ENCODE measurements at regions not wholly inside any gene's neighbourhood (a gene's known extent, or its start where the extent isn't known, plus 50 kb on each side); places are given as distances from the start of the nearest gene placed in this dataset.

DNA sequence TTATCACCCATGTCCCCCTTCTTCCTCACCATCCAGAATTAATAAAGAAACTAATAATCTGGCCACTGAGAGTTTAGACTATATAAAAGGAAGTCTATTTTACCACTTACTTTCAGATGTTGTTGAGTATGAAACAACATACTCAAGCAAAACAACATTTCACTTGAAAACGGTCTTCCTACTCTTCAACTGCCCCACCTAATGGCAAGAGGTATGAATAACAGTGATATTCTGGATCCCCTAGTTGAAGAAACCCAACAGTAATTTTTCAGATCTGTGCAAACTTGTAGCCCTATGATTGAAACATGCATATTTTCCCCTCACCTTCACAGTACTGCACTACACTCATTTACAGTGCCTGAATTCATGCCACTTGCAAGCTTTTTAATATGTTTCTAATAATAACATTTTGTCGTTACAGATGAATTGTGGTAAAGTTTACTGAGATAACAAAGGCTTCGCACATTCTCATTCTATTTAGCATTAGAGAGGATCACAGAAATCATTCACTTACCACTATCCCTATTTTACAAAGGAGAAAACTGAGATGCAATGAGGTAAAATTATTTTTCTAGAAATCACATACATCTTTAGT is 267.9 kb upstream of the PDE4D start:
- Histone ChIP-seq H3K4me1 (ENCODE audit: control insufficient read depth, insufficient read depth, low read length) (no peaks in the 10 kb centered on the region), H3K27ac (ENCODE audit: low read length) (no peak overlapping the region), H3K4me3 (ENCODE audit: low read length in 2 of 2) (no peak overlapping the region), H3K27me3 (ENCODE audit: control insufficient read depth in 1 of 2, insufficient read depth in 2 of 2, low read length in 2 of 2) (no peaks in the 10 kb centered on the region), H3K9me3 (ENCODE audit: control insufficient read depth in 2 of 2, low read length in 2 of 2) (no peaks in the 10 kb centered on the region), H3K9ac (ENCODE audit: low read length in 2 of 2) (no peak overlapping the region), H3K36me3 (ENCODE audit: control insufficient read depth in 2 of 2, insufficient read depth in 2 of 2, low read length in 2 of 2) (no peaks in the 10 kb centered on the region)

DNA sequence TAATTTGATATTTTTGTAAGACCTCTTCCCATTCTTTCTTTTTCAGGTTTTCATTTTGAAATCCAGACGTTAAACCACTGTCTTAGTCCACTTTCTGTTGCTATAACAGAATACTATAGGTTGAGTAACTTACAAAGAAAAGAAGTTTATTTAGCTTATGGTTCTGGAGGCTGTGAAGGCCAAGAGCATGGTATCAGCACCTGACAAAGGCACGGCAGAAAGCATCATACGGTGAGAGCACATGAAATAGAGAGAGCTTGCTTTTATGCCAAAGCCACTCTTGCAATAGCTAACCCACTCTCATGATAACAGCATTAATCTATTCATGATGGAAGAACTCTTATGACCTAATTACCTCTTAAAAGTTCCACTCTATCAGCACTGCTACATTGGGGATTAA is 255.6 kb upstream of the PDE4D start:
- H3K4me1 ChIP-seq (ENCODE audit: control insufficient read depth, insufficient read depth, low read length), result no peaks in the 10 kb centered on the region
- H3K27me3 ChIP-seq (ENCODE audit: control insufficient read depth in 1 of 2, insufficient read depth in 2 of 2, low read length in 2 of 2), result no peaks in the 10 kb centered on the region
- no peak overlapping the region for H3K9ac ChIP-seq (ENCODE audit: low read length in 2 of 2)
- H3K27ac ChIP-seq (ENCODE audit: low read length), result no peak overlapping the region
- H3K36me3 ChIP-seq (ENCODE audit: control insufficient read depth in 2 of 2, insufficient read depth in 2 of 2, low read length in 2 of 2), result peaks cover 0 to 3% of the 10 kb centered on the region in 2 donors
- no peak overlapping the region for H3K4me3 ChIP-seq (ENCODE audit: low read length in 2 of 2)
- H3K9me3 ChIP-seq (ENCODE audit: control insufficient read depth in 2 of 2, low read length in 2 of 2), result no peaks in the 10 kb centered on the region

GRCh38 chr5:60148366-60148765 is 254.8 kb upstream of the PDE4D start:
- Histone ChIP-seq H3K27me3 (ENCODE audit: control insufficient read depth in 1 of 2, insufficient read depth in 2 of 2, low read length in 2 of 2) (no peaks in the 10 kb centered on the region), H3K27ac (ENCODE audit: low read length) (no peak overlapping the region), H3K4me1 (ENCODE audit: control insufficient read depth, insufficient read depth, low read length) (no peaks in the 10 kb centered on the region), H3K36me3 (ENCODE audit: control insufficient read depth in 2 of 2, insufficient read depth in 2 of 2, low read length in 2 of 2) (peaks cover 0 to 3% of the 10 kb centered on the region in 2 donors), H3K4me3 (ENCODE audit: low read length in 2 of 2) (no peak overlapping the region), H3K9ac (ENCODE audit: low read length in 2 of 2) (no peak overlapping the region), H3K9me3 (ENCODE audit: control insufficient read depth in 2 of 2, low read length in 2 of 2) (no peaks in the 10 kb centered on the region)

GRCh38 chr5:60147791-60148190 is 254.3 kb upstream of the PDE4D start:
- no peaks in the 10 kb centered on the region for H3K27me3 ChIP-seq (ENCODE audit: control insufficient read depth in 1 of 2, insufficient read depth in 2 of 2, low read length in 2 of 2)
- no peaks in the 10 kb centered on the region for H3K9me3 ChIP-seq (ENCODE audit: control insufficient read depth in 2 of 2, low read length in 2 of 2)
- H3K36me3 ChIP-seq (ENCODE audit: control insufficient read depth in 2 of 2, insufficient read depth in 2 of 2, low read length in 2 of 2), result peaks cover 0 to 3% of the 10 kb centered on the region in 2 donors
- no peak overlapping the region for H3K27ac ChIP-seq (ENCODE audit: low read length)
- no peaks in the 10 kb centered on the region for H3K4me1 ChIP-seq (ENCODE audit: control insufficient read depth, insufficient read depth, low read length)
- H3K9ac ChIP-seq (ENCODE audit: low read length in 2 of 2), result no peak overlapping the region
- H3K4me3 ChIP-seq (ENCODE audit: low read length in 2 of 2), result no peak overlapping the region

DNA sequence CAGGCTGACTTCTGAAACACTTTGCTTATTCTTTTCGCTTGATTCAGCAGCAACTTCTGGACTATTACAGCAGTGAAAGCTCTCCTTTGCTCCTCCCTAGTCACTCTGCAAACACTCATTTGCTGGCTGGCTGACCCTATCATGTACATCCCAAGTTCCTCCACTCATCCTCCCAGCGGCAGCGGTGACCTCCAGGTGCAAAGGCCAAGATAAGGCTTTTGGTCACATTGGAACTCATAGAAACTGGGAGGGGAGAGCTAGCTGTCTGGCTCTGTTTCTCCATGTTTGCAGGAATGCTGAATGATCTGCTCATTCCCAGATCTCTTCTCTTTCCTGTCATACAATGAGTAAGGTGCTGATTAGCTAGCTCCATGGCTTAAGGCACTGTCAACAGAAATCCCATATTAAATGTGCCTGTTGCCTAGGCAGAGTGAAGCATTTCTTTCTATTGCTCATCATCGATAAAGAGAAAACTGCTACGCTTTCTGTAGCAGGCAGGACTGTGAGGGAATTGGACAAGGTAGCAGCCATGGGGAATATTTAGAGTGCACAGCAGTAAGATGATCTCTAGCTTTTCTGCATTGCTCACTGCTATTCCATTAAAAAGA is 250.5 kb upstream of the PDE4D start:
- peaks cover 0 to 3% of the 10 kb centered on the region in 2 donors for H3K36me3 ChIP-seq (ENCODE audit: control insufficient read depth in 2 of 2, insufficient read depth in 2 of 2, low read length in 2 of 2)
- H3K27ac ChIP-seq (ENCODE audit: low read length), result no peak overlapping the region

GRCh38 chr5:60141119-60141518 is 247.6 kb upstream of the PDE4D start:
- no peak overlapping the region for H3K4me3 ChIP-seq (ENCODE audit: low read length in 2 of 2)
- H3K27ac ChIP-seq (ENCODE audit: low read length), result no peak overlapping the region
- no peaks in the 10 kb centered on the region for H3K4me1 ChIP-seq (ENCODE audit: control insufficient read depth, insufficient read depth, low read length)
- no peak overlapping the region for H3K9ac ChIP-seq (ENCODE audit: low read length in 2 of 2)
- no peaks in the 10 kb centered on the region for H3K27me3 ChIP-seq (ENCODE audit: control insufficient read depth in 1 of 2, insufficient read depth in 2 of 2, low read length in 2 of 2)
- no peaks in the 10 kb centered on the region for H3K36me3 ChIP-seq (ENCODE audit: control insufficient read depth in 2 of 2, insufficient read depth in 2 of 2, low read length in 2 of 2)
- no peaks in the 10 kb centered on the region for H3K9me3 ChIP-seq (ENCODE audit: control insufficient read depth in 2 of 2, low read length in 2 of 2)

More for the DNA sequence above, 250.5 kb upstream of the PDE4D start:
- H3K9me3 ChIP-seq (ENCODE audit: control insufficient read depth in 2 of 2, low read length in 2 of 2), result no peaks in the 10 kb centered on the region
- no peak overlapping the region for H3K9ac ChIP-seq (ENCODE audit: low read length in 2 of 2)
- H3K4me1 ChIP-seq (ENCODE audit: control insufficient read depth, insufficient read depth, low read length), result no peaks in the 10 kb centered on the region
- no peaks in the 10 kb centered on the region for H3K27me3 ChIP-seq (ENCODE audit: control insufficient read depth in 1 of 2, insufficient read depth in 2 of 2, low read length in 2 of 2)
- no peak overlapping the region for H3K4me3 ChIP-seq (ENCODE audit: low read length in 2 of 2)

DNA sequence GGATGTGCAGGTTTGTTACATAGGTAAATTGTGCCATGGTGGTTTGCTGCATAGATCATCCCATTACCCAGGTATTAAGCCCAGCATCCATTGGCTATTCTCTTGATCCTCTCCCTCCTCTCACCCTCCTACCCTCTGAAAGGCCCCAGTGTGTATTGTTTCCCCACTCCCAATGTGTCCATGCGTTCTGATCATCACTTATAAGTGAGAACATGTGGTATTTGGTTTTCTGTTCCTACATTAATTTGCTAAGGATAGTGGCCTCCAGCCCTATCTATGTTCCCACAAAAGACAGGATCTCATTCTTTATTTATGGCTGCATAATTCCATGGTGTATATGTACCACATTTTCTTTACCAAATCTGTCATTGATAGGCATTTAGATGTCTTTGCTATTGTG is 243.3 kb upstream of the PDE4D start:
- H3K9ac ChIP-seq (ENCODE audit: low read length in 2 of 2), result no peak overlapping the region
- no peaks in the 10 kb centered on the region for H3K36me3 ChIP-seq (ENCODE audit: control insufficient read depth in 2 of 2, insufficient read depth in 2 of 2, low read length in 2 of 2)
- no peaks in the 10 kb centered on the region for H3K27me3 ChIP-seq (ENCODE audit: control insufficient read depth in 1 of 2, insufficient read depth in 2 of 2, low read length in 2 of 2)
- no peaks in the 10 kb centered on the region for H3K9me3 ChIP-seq (ENCODE audit: control insufficient read depth in 2 of 2, low read length in 2 of 2)
- H3K27ac ChIP-seq (ENCODE audit: low read length), result no peak overlapping the region
- H3K4me1 ChIP-seq (ENCODE audit: control insufficient read depth, insufficient read depth, low read length), result no peaks in the 10 kb centered on the region
- no peak overlapping the region for H3K4me3 ChIP-seq (ENCODE audit: low read length in 2 of 2)

DNA sequence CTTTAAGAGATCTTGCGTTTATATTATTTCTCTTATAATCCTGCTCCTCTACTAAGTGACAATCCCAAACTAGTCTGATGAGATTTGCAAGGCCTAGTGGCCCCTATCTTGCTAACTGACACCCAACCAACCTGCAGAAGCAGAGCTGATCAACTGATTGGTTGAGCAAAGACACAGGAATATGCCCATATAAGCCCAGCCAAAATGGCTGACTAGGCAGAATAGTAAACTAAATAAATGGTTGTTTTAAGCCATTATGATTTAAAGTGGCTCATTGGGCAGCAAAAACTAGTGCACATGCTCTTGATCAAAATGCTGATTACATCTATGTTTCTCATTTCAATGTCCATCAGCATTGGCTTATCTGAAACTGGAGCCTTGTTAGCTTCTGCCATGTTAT is 238.0 kb upstream of the PDE4D start:
- Histone ChIP-seq H3K4me1 (ENCODE audit: control insufficient read depth, insufficient read depth, low read length) (no peaks in the 10 kb centered on the region), H3K9me3 (ENCODE audit: control insufficient read depth in 2 of 2, low read length in 2 of 2) (peaks cover 0 to 3% of the 10 kb centered on the region in 2 donors)

GRCh38 chr5:60125636-60126035 is 232.1 kb upstream of the PDE4D start:
- no peaks in the 10 kb centered on the region for H3K4me1 ChIP-seq (ENCODE audit: control insufficient read depth, insufficient read depth, low read length)

More for the DNA sequence above, 238.0 kb upstream of the PDE4D start:
- H3K9ac ChIP-seq (ENCODE audit: low read length in 2 of 2), result no peak overlapping the region
- H3K36me3 ChIP-seq (ENCODE audit: control insufficient read depth in 2 of 2, insufficient read depth in 2 of 2, low read length in 2 of 2), result no peaks in the 10 kb centered on the region
- H3K4me3 ChIP-seq (ENCODE audit: low read length in 2 of 2), result no peak overlapping the region
- H3K27me3 ChIP-seq (ENCODE audit: control insufficient read depth in 1 of 2, insufficient read depth in 2 of 2, low read length in 2 of 2), result no peaks in the 10 kb centered on the region
- H3K27ac ChIP-seq (ENCODE audit: low read length), result no peak overlapping the region

GRCh38 chr5:60102961-60103693 is 209.6 kb upstream of the PDE4D start:
- Histone ChIP-seq H3K27ac (ENCODE audit: low read length) (no peak overlapping the region), H3K9me3 (ENCODE audit: control insufficient read depth in 2 of 2, low read length in 2 of 2) (no peaks in the 10 kb centered on the region), H3K36me3 (ENCODE audit: control insufficient read depth in 2 of 2, insufficient read depth in 2 of 2, low read length in 2 of 2) (no peaks in the 10 kb centered on the region), H3K27me3 (ENCODE audit: control insufficient read depth in 1 of 2, insufficient read depth in 2 of 2, low read length in 2 of 2) (no peaks in the 10 kb centered on the region), H3K4me3 (ENCODE audit: low read length in 2 of 2) (no peak overlapping the region), H3K9ac (ENCODE audit: low read length in 2 of 2) (no peak overlapping the region), H3K4me1 (ENCODE audit: control insufficient read depth, insufficient read depth, low read length) (no peaks in the 10 kb centered on the region)

More at GRCh38 chr5:60125636-60126035, 232.1 kb upstream of the PDE4D start:
- no peak overlapping the region for H3K9ac ChIP-seq (ENCODE audit: low read length in 2 of 2)
- no peaks in the 10 kb centered on the region for H3K36me3 ChIP-seq (ENCODE audit: control insufficient read depth in 2 of 2, insufficient read depth in 2 of 2, low read length in 2 of 2)
- no peak overlapping the region for H3K27ac ChIP-seq (ENCODE audit: low read length)
- H3K9me3 ChIP-seq (ENCODE audit: control insufficient read depth in 2 of 2, low read length in 2 of 2), result no peaks in the 10 kb centered on the region
- no peaks in the 10 kb centered on the region for H3K27me3 ChIP-seq (ENCODE audit: control insufficient read depth in 1 of 2, insufficient read depth in 2 of 2, low read length in 2 of 2)
- H3K4me3 ChIP-seq (ENCODE audit: low read length in 2 of 2), result no peak overlapping the region

- Histone ChIP-seq H3K9me3 (ENCODE audit: control insufficient read depth in 2 of 2, low read length in 2 of 2) (no peaks in the 10 kb centered on the region), H3K9ac (ENCODE audit: low read length in 2 of 2) (no peak overlapping the region), H3K27ac (ENCODE audit: low read length) (no peak overlapping the region), H3K4me3 (ENCODE audit: low read length in 2 of 2) (no peak overlapping the region), H3K27me3 (ENCODE audit: control insufficient read depth in 1 of 2, insufficient read depth in 2 of 2, low read length in 2 of 2) (no peaks in the 10 kb centered on the region), H3K4me1 (ENCODE audit: control insufficient read depth, insufficient read depth, low read length) (no peaks in the 10 kb centered on the region), H3K36me3 (ENCODE audit: control insufficient read depth in 2 of 2, insufficient read depth in 2 of 2, low read length in 2 of 2) (no peaks in the 10 kb centered on the region)
Observed at GRCh38 chr5:60101573-60101972, 208.0 kb upstream of the PDE4D start.
